ENCODE measurements at regions not wholly inside any gene's neighbourhood (a gene's known extent, or its start where the extent isn't known, plus 50 kb on each side); places are given as distances from the start of the nearest gene placed in this dataset.

- TF ChIP-seq POLR2A (IDR thresholded peaks at IDR 0.05; ENCODE audit: low read depth, low read length) (no peak), CTCF (IDR thresholded peaks at IDR 0.05; ENCODE audit: extremely low read depth in 1 of 2, insufficient read depth in 1 of 2, low read depth in 1 of 2, low read length in 2 of 2) (no peak), GATA2 (IDR thresholded peaks at IDR 0.05; ENCODE audit: insufficient read depth, insufficient read length, low read depth, low read length) (no peak), POLR2AphosphoS5 (IDR thresholded peaks at IDR 0.05; ENCODE audit: insufficient read depth, low read depth, low read length) (no peak), FOS (IDR thresholded peaks at IDR 0.05; ENCODE audit: borderline replicate concordance, insufficient read depth, low read length) (no peak), EZH2 (IDR thresholded peaks at IDR 0.05; ENCODE audit: borderline replicate concordance, low read depth, low read length, severe bottlenecking) (no peak), MAX (IDR thresholded peaks at IDR 0.05; ENCODE audit: insufficient read depth, insufficient read length) (no peak)
Measured at GRCh38 chr10:62738916-62739315, 65.6 kb upstream of the ADO start.
